MM.1S (cell line): ENCODE measurements at regions not wholly inside any gene's neighbourhood (a gene's known extent, or its start where the extent isn't known, plus 50 kb on each side); places are given as distances from the start of the nearest gene placed in this dataset.
"Not testable (repeated sequence)": the region's sequence is repeated elsewhere in the genome, so short reads cannot be mapped to it uniquely, and the experiment has no call there.

ENCODE experiments used
- EZH2phosphoT487 ChIP-seq: fragments of 300-600 bp; sonication (generic); IDR thresholded peaks from 2 replicates; pipeline ENCODE4 v1.6.1; 2018; ENCODE audit warnings: antibody characterized with exemption, low read length
- TF ChIP-seq, protein P1 (sequence below): fragments of 300-600 bp; sonication (generic); IDR thresholded peaks from 2 replicates; pipeline ENCODE4 v1.5.1; 2016; ENCODE audit warnings: antibody characterized with exemption, low read length, mixed read lengths

DNA sequence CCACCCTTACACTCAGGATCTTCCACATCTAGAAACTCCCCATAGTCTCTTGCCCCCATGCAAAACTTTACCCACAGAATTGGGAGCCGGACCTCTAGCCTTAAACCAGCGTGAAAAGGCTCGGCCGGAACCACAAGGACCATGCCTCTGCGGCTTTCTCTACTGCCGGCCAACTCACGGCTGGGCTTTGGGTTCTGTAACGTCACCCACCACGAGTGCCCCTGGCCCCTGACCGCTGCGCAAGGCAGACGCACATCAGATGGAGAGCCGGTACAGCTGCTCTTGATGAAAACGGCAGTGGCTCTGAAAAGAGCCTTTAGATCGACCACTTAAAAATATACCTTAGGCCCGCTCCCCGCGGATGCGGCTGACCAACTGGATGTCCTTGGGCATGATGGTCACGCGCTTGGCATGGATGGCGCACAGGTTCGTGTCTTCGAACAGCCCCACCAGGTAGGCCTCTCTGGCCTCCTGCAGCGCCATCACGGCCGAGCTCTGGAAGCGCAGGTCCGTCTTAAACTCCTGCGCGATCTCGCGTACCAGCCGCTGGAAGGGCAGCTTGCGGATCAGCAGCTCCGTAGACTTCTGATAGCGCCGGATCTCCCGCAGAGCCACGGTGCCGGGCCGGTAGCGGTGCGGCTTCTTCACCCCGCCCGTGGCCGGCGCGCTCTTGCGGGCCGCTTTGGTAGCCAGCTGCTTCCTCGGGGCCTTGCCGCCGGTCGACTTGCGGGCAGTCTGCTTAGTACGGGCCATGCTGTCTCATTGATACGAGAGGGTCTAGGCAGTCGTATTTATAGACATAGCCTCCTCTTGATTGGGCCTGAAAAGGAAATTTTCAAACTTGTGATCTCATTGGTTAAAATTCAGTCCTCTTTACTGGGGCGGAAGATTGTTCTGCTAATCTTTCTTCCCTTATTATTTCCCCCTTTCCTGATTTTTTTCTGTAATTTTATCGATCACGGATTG, 66.3 kb downstream of the FAM72C start:
- TF ChIP-seq, protein P1, sequence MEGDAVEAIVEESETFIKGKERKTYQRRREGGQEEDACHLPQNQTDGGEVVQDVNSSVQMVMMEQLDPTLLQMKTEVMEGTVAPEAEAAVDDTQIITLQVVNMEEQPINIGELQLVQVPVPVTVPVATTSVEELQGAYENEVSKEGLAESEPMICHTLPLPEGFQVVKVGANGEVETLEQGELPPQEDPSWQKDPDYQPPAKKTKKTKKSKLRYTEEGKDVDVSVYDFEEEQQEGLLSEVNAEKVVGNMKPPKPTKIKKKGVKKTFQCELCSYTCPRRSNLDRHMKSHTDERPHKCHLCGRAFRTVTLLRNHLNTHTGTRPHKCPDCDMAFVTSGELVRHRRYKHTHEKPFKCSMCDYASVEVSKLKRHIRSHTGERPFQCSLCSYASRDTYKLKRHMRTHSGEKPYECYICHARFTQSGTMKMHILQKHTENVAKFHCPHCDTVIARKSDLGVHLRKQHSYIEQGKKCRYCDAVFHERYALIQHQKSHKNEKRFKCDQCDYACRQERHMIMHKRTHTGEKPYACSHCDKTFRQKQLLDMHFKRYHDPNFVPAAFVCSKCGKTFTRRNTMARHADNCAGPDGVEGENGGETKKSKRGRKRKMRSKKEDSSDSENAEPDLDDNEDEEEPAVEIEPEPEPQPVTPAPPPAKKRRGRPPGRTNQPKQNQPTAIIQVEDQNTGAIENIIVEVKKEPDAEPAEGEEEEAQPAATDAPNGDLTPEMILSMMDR = not testable (repeated sequence)
- TF ChIP-seq EZH2phosphoT487 = not testable (repeated sequence)
